ENCODE measurements at regions not wholly inside any gene's neighbourhood (a gene's known extent, or its start where the extent isn't known, plus 50 kb on each side); places are given as distances from the start of the nearest gene placed in this dataset.
"Not testable (repeated sequence)": the region's sequence is repeated elsewhere in the genome, so short reads cannot be mapped to it uniquely, and the experiment has no call there.

DNA sequence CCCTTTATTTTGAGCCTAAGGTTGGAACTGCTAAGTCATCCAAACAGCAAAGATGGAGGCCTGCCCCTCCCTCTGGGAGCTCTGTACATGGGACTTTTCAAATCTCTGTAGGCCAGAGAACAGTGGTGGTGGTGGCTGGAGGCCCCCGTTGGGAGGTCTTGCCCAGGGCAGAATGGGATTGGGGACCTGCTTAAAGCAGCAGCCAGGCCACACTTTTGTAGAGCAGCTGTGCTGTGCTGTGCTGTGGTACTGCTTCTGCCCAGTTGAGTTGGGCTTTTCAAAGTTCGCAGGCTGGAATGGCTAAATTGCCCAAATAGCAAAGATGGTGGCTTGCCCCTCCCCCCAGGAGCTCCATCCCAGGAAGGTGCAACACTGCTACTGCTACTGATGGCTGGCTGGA is 147.5 kb upstream of the TACR3 start:
- ChIA-PET POLR2A (ENCODE audit: low non-redundant PET) (no interaction called here), CTCF (no interaction called here)
- TF ChIP-seq, protein P1, sequence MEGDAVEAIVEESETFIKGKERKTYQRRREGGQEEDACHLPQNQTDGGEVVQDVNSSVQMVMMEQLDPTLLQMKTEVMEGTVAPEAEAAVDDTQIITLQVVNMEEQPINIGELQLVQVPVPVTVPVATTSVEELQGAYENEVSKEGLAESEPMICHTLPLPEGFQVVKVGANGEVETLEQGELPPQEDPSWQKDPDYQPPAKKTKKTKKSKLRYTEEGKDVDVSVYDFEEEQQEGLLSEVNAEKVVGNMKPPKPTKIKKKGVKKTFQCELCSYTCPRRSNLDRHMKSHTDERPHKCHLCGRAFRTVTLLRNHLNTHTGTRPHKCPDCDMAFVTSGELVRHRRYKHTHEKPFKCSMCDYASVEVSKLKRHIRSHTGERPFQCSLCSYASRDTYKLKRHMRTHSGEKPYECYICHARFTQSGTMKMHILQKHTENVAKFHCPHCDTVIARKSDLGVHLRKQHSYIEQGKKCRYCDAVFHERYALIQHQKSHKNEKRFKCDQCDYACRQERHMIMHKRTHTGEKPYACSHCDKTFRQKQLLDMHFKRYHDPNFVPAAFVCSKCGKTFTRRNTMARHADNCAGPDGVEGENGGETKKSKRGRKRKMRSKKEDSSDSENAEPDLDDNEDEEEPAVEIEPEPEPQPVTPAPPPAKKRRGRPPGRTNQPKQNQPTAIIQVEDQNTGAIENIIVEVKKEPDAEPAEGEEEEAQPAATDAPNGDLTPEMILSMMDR (conservative IDR thresholded peaks at IDR 0.05; ENCODE audit: low read depth) = no peak
- no peak for DNase-seq (ENCODE audit: low spot score)
- H3K27ac ChIP-seq = no peak overlapping the region

DNA sequence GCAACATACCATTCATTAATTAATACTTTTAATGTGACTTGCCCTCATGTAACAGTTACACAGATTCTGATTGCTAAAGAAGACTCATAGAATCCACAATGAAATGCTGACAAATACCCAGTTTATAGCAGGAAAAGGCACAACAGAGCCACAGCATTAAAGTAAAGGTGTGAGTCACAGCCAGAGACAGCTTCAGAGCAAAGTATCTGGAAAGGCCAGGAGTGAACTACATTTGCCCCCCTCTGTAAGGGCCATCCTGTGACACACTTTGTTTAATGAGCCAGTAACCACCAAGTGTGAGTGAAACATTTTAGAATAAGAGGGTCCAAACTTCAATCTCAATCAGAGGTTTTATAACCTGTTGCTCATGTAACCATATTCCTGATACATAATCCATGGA is 133.8 kb upstream of the TACR3 start:
- no peak for DNase-seq (ENCODE audit: low spot score)
- TF ChIP-seq, protein P1 (conservative IDR thresholded peaks at IDR 0.05; ENCODE audit: low read depth) = no peak
- ChIA-PET CTCF (no interaction called here), POLR2A (ENCODE audit: low non-redundant PET) (no interaction called here)
- no peak overlapping the region for H3K27ac ChIP-seq

DNA sequence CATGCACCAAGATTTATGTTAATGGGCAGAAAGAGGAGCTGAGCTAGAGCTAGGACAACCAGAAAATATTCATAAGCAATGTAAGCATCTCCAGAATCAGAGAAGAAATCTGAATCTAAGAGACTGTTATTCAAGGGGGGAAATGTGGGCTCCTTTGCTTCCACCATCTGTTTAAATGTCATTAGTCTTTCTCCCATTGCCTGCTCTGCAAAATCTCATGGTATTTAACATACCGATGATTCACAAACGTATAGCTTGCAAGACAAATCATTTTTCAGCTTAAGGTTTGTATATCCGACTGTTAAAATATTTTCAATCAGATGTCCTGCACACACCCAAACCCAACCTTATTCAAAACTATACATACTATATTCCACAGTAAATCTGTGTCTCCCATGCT is 133.4 kb upstream of the TACR3 start:
- ChIA-PET POLR2A (ENCODE audit: low non-redundant PET) (no interaction called here), CTCF (no interaction called here)
- TF ChIP-seq, protein P1 (conservative IDR thresholded peaks at IDR 0.05; ENCODE audit: low read depth) = no peak

DNA sequence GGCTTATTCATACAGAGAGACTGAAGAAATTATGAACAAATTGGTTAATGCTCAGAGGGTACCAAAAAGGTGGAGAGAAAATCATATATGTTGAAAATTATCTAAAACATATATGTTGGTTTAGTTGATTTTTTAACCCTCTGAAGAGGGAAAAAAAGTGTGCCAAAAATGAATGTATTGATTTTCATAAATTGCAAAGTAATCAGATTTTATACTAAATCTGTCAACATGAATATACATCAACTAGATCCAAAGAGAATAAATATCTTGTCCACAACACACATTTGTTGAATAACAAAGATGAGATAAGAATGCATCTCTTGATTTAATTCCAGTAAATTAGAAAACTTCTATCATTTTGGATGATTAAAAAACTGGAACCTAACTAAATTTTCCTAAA is 125.3 kb upstream of the TACR3 start:
- TF ChIP-seq, protein P1 (conservative IDR thresholded peaks at IDR 0.05; ENCODE audit: low read depth) = no peak
- ChIA-PET CTCF (no interaction called here), POLR2A (ENCODE audit: low non-redundant PET) (no interaction called here)
- DNase-seq (ENCODE audit: low spot score) = no peak
- H3K27ac ChIP-seq = no peak overlapping the region

More for the DNA sequence above, 133.4 kb upstream of the TACR3 start:
- H3K27ac ChIP-seq = no peak overlapping the region
- no peak for DNase-seq (ENCODE audit: low spot score)

DNA sequence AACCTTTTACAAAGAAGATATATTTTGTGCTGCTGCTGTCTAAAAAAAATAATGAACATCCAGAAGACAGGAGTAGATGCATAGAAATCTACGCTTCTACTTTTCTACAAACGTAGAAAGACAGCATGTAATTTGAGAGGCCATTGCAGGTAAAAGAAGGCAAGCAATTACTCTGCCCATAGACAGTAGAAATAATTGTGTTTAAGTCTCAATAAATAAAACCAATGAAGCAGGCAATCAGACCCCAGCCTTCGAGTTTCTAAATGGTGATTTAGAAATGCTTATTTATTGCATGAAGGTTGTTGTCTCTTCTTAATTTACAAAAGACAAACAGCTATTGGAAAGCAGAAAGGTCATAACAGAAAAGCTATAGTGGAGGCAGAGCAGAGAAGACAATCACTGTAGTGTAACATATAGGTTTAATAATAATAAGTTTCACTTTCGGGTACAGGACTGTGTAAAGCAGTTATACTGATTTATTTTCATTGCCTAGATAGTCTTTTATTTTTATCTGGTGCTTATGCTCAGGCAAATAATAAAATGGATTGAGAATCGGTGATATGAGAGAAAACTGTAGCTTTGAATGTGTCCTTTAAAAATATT is 123.0 kb upstream of the TACR3 start:
- DNase-seq (ENCODE audit: low spot score) = no peak
- TF ChIP-seq, protein P1 (conservative IDR thresholded peaks at IDR 0.05; ENCODE audit: low read depth) = no peak
- no peak overlapping the region for H3K27ac ChIP-seq
- ChIA-PET CTCF (interaction anchor here (0.5 kb wide), 1 partner anchor 527 kb away, joined by 4 read pairs; no protein-coding TSS in a partner anchor), POLR2A (ENCODE audit: low non-redundant PET) (no interaction called here)

DNA sequence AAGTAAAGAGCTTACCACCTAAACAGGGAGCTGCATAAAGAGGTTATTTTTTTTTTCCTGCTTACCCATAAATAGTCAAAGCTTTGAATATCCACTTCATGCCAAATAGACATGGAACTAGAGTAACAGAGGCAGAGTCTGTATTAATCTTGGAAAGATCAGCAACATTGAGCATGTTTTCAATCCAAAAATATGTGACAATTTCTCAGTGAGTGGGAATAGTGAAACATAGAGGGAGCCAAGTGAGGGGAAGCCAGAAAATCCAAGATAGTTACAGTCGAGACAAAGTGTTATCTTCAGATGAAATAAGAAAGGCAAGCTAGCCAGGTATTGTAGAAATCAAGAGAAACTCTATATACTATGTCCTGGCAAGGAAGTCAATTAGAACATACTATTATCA is 122.3 kb upstream of the TACR3 start:
- ChIA-PET CTCF (no interaction called here), POLR2A (ENCODE audit: low non-redundant PET) (no interaction called here)
- TF ChIP-seq, protein P1 (conservative IDR thresholded peaks at IDR 0.05; ENCODE audit: low read depth) = no peak
- H3K27ac ChIP-seq = no peak overlapping the region
- DNase-seq (ENCODE audit: low spot score) = no peak

DNA sequence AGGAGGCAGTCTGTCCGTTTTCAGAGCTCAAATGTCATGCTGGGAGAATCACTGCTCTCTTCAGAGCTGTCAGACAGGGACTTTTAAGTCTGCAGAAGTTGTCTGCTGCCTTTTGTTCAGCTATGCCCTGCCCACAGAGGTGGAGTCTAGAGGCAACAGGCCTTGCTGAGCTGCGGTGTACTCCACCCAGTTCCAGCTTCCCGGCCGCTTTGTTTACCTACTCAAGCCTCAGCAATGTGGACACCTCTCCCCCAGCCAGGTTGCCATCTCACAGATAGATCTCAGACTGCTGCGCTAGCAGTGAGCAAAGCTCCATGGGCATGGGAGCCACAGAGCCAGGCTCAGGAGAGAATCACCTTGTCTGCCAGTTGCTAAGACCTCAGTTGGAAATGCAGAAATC is 90.5 kb upstream of the TACR3 start:
- POLR2A ChIA-PET (ENCODE audit: low non-redundant PET); DNase-seq (ENCODE audit: low spot score); CTCF ChIA-PET; H3K27ac ChIP-seq: not testable (repeated sequence)
